Stimulated activated CD8-positive, alpha-beta memory T cell treated with anti-CD3 and anti-CD28 coated beads, Interleukin-4, amount 100 ng/mL, for 24 hours (primary cell): ENCODE measurements at regions not wholly inside any gene's neighbourhood (a gene's known extent, or its start where the extent isn't known, plus 50 kb on each side); places are given as distances from the start of the nearest gene placed in this dataset.
"Not testable (repeated sequence)": the region's sequence is repeated elsewhere in the genome, so short reads cannot be mapped to it uniquely, and the experiment has no call there.

Experiments used
- DNase-seq: peaks from one replicate; pipeline ENCODE4 v3.0.0-alpha.2; 2020; ENCODE audit warnings: low read depth

GRCh38 chr13:86425170-86425815, 626.1 kb upstream of the SLITRK6 start:
- no peak for DNase-seq

- DNase-seq = no peak
Observed at GRCh38 chr13:86426437-86426836, 627.2 kb upstream of the SLITRK6 start.

- DNase-seq = no peak
Observed at GRCh38 chr13:86429756-86430155, 630.5 kb upstream of the SLITRK6 start.

- no peak for DNase-seq
Observed at GRCh38 chr13:86438034-86438433, 638.8 kb upstream of the SLITRK6 start.

GRCh38 chr13:86445206-86445605, 646.0 kb upstream of the SLITRK6 start:
- DNase-seq = no peak

GRCh38 chr13:86445672-86446071, 646.5 kb upstream of the SLITRK6 start:
- DNase-seq = no peak

- no peak for DNase-seq
Observed at GRCh38 chr13:86446311-86446710, 647.1 kb upstream of the SLITRK6 start.

GRCh38 chr13:86447479-86447878, 648.3 kb upstream of the SLITRK6 start:
- DNase-seq = no peak

GRCh38 chr13:86462011-86462410, 662.8 kb upstream of the SLITRK6 start:
- DNase-seq = no peak

GRCh38 chr13:86464193-86464592, 665.0 kb upstream of the SLITRK6 start:
- DNase-seq = no peak

GRCh38 chr13:86474971-86475370, 675.8 kb upstream of the SLITRK6 start:
- DNase-seq = no peak

- DNase-seq = no peak
Observed at GRCh38 chr13:86476656-86477055, 677.4 kb upstream of the SLITRK6 start.

GRCh38 chr13:86486582-86486981, 687.4 kb upstream of the SLITRK6 start:
- DNase-seq = no peak

GRCh38 chr13:86491121-86491520, 691.9 kb upstream of the SLITRK6 start:
- DNase-seq = no peak

GRCh38 chr13:86501931-86502330, 702.7 kb upstream of the SLITRK6 start:
- DNase-seq = not testable (repeated sequence)

- no peak for DNase-seq
Observed at GRCh38 chr13:86510792-86511191, 711.6 kb upstream of the SLITRK6 start.

- DNase-seq = no peak
Observed at GRCh38 chr13:86541461-86541860, 742.2 kb upstream of the SLITRK6 start.

- no peak for DNase-seq
Observed at GRCh38 chr13:86554066-86554465, 754.8 kb upstream of the SLITRK6 start.

GRCh38 chr13:86559901-86560300, 760.7 kb upstream of the SLITRK6 start:
- no peak for DNase-seq

- no peak for DNase-seq
Observed at GRCh38 chr13:86562866-86563265, 763.6 kb upstream of the SLITRK6 start.

- DNase-seq = no peak
Observed at GRCh38 chr13:86563308-86563707, 764.1 kb upstream of the SLITRK6 start.

GRCh38 chr13:86567119-86567518, 767.9 kb upstream of the SLITRK6 start:
- DNase-seq = no peak

GRCh38 chr13:86569119-86569518, 769.9 kb upstream of the SLITRK6 start:
- DNase-seq = no peak

- DNase-seq = no peak
Observed at GRCh38 chr13:86569974-86570373, 770.8 kb upstream of the SLITRK6 start.

- no peak for DNase-seq
Observed at GRCh38 chr13:86572115-86572514, 772.9 kb upstream of the SLITRK6 start.
